Lower lobe of right lung (tissue), 2 donors: ENCODE measurements at regions not wholly inside any gene's neighbourhood (a gene's known extent, or its start where the extent isn't known, plus 50 kb on each side); places are given as distances from the start of the nearest gene placed in this dataset.

Experiments
- ATAC-seq, 2 donors: fragments of 200-7000 bp; cut with Tn5 transposase; one replicate each; pipeline ENCODE4 v1.9.1; 2020 to 2022; ENCODE audit warnings: mild to moderate bottlenecking in 2 of 2, moderate library complexity in 2 of 2
- DNase-seq: peaks from one replicate; pipeline ENCODE4 v3.0.0-alpha.2; 2020
- H3K27ac ChIP-seq: fragments of 200-600 bp; one replicate; pipeline ENCODE4 v1.8.0; 2022
- H3K27me3 ChIP-seq: fragments of 200-600 bp; one replicate; pipeline ENCODE4 v1.8.0; 2022; ENCODE audit warnings: low read depth
- H3K36me3 ChIP-seq: fragments of 200-600 bp; one replicate; pipeline ENCODE4 v1.8.0; 2022; ENCODE audit warnings: mild to moderate bottlenecking
- H3K4me1 ChIP-seq: fragments of 200-600 bp; one replicate; pipeline ENCODE4 v1.8.0; 2022
- H3K4me3 ChIP-seq: fragments of 200-600 bp; one replicate; pipeline ENCODE4 v1.8.0; 2022; ENCODE audit warnings: mild to moderate bottlenecking
- H3K9me3 ChIP-seq: fragments of 200-600 bp; one replicate; pipeline ENCODE4 v1.8.0; 2022
- intact Hi-C: fragments of 100-400 bp; cut with DNase I; formaldehyde crosslinking; loops from one replicate; pipeline ENCODE4 v1.11.0; 2022
- TF ChIP-seq, protein P1 (sequence below): fragments of 200-600 bp; IDR thresholded peaks from one replicate; pipeline ENCODE4 v1.8.0; 2022; ENCODE audit warnings: antibody characterized with exemption, mild to moderate bottlenecking
- donor health status: DM: no; HTN: yes; CAD: no; lungs with severe emphysema.

DNA sequence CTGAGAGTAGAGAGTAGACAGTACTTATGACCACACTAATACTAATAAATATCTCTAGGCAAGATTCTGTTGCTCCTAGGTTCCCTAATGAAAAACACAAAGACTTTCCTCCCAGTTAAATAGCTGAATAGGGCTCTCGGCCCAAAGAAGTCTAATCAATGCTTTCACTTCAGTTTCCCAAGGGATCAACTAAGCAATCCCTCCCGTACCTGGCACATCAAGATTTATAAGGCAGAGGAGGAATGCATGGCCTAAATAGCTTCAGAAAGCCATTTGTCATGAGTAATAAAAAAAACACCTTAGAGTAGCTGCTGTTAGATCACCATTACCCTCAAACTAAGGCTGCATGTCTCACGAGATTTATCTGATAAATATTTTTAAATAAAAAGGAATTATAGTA lies 56.8 kb upstream of the EXOC1L start:
- ATAC-seq (no peak), DNase-seq (no peak)
- H3K9me3 ChIP-seq, result no peaks in the 10 kb centered on the region
- no peaks in the 10 kb centered on the region for H3K4me1 ChIP-seq
- TF ChIP-seq, protein P1, sequence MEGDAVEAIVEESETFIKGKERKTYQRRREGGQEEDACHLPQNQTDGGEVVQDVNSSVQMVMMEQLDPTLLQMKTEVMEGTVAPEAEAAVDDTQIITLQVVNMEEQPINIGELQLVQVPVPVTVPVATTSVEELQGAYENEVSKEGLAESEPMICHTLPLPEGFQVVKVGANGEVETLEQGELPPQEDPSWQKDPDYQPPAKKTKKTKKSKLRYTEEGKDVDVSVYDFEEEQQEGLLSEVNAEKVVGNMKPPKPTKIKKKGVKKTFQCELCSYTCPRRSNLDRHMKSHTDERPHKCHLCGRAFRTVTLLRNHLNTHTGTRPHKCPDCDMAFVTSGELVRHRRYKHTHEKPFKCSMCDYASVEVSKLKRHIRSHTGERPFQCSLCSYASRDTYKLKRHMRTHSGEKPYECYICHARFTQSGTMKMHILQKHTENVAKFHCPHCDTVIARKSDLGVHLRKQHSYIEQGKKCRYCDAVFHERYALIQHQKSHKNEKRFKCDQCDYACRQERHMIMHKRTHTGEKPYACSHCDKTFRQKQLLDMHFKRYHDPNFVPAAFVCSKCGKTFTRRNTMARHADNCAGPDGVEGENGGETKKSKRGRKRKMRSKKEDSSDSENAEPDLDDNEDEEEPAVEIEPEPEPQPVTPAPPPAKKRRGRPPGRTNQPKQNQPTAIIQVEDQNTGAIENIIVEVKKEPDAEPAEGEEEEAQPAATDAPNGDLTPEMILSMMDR, result no peak
- H3K27ac ChIP-seq, result no peak overlapping the region
- no peaks in the 10 kb centered on the region for H3K27me3 ChIP-seq
- no peaks in the 10 kb centered on the region for H3K36me3 ChIP-seq
- no peak overlapping the region for H3K4me3 ChIP-seq
- intact Hi-C loops, result no loop called here

- TF ChIP-seq, protein P1, result no peak
- no peaks in the 10 kb centered on the region for H3K4me1 ChIP-seq
Measured at GRCh38 chr4:55763996-55764395, 55.6 kb upstream of the EXOC1L start.

DNA sequence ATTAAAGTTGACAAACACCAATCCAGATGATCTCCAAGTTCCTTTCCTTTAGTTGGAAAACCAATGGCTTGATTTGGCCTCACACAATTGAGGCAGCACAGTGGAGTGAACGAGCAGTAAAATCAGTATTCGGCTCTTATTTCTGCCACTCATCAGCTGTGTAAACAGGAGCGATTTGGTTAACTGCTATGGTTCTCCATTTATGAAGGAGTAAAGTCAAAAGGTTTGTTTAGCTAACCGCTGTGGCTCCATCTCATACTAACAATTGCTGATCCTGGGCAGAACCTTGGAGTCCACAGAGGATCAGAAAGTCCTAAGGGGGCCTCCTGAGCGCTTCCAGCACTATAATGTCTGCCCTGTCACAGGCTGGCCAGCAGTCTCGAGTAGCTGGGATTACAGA lies 54.5 kb upstream of the EXOC1L start:
- ATAC-seq, result no peak
- Histone ChIP-seq H3K27ac (no peak overlapping the region), H3K9me3 (no peaks in the 10 kb centered on the region), H3K4me3 (no peak overlapping the region), H3K36me3 (no peaks in the 10 kb centered on the region), H3K27me3 (no peaks in the 10 kb centered on the region), H3K4me1 (no peaks in the 10 kb centered on the region)
- intact Hi-C loops, result no loop called here
- no peak for DNase-seq
- TF ChIP-seq, protein P1, result no peak

More at GRCh38 chr4:55763996-55764395, 55.6 kb upstream of the EXOC1L start:
- no peak overlapping the region for H3K27ac ChIP-seq
- DNase-seq (no peak), ATAC-seq (no peak)
- intact Hi-C loops, result no loop called here
- H3K9me3 ChIP-seq, result no peaks in the 10 kb centered on the region
- no peaks in the 10 kb centered on the region for H3K27me3 ChIP-seq
- H3K4me3 ChIP-seq, result no peak overlapping the region
- H3K36me3 ChIP-seq, result no peaks in the 10 kb centered on the region

GRCh38 chr4:55768291-55768690 lies 51.3 kb upstream of the EXOC1L start:
- intact Hi-C loops, result no loop called here
- no peak overlapping the region for H3K27ac ChIP-seq
- no peak overlapping the region for H3K4me3 ChIP-seq
- TF ChIP-seq, protein P1, result no peak
- H3K9me3 ChIP-seq, result no peaks in the 10 kb centered on the region
- DNase-seq, result no peak
- H3K4me1 ChIP-seq, result no peaks in the 10 kb centered on the region
- no peaks in the 10 kb centered on the region for H3K36me3 ChIP-seq
- no peak for ATAC-seq
- H3K27me3 ChIP-seq, result no peaks in the 10 kb centered on the region
